CD8-positive, alpha-beta memory T cell (primary cell): ENCODE measurements at regions not wholly inside any gene's neighbourhood (a gene's known extent, or its start where the extent isn't known, plus 50 kb on each side); places are given as distances from the start of the nearest gene placed in this dataset.

Experiments
- CTCF ChIA-PET: fragments of 350-600 bp; sonication (Branson Sonifier 250); formaldehyde crosslinking; loops from one replicate; lab custom pipeline; 2021; ENCODE audit warnings: antibody characterized with exemption; lab: Charles Lee
- POLR2A ChIA-PET: fragments of 350-600 bp; sonication (Branson Sonifier 250); formaldehyde crosslinking; loops from one replicate; lab custom pipeline; 2021; ENCODE audit warnings: antibody characterized with exemption; lab: Charles Lee
- DNase-seq, 5 donors: peaks; one replicate each; pipeline versions ENCODE4 v3.0.0 to v3.0.0-alpha.2; 2020 to 2022; ENCODE audit warnings: mixed read lengths in 1 of 5
- H3K27ac ChIP-seq: one replicate; pipeline ENCODE4 v1.7.0; 2013; ENCODE audit warnings: low read depth, mild to moderate bottlenecking, low read length, moderate library complexity
- H3K27me3 ChIP-seq: 2 replicates; pipeline ENCODE4 v1.7.0; 2013; ENCODE audit warnings: low read length, mild to moderate bottlenecking; ENCODE audit not compliant: insufficient read depth, poor library complexity, severe bottlenecking
- H3K36me3 ChIP-seq: 2 replicates; pipeline ENCODE4 v1.7.0; 2013; ENCODE audit warnings: mild to moderate bottlenecking, low read length, moderate library complexity; ENCODE audit not compliant: insufficient read depth
- H3K4me1 ChIP-seq: 2 replicates; pipeline ENCODE4 v1.7.0; 2013; ENCODE audit warnings: mild to moderate bottlenecking, low read length, moderate library complexity; ENCODE audit not compliant: insufficient read depth
- H3K4me3 ChIP-seq: 2 replicates; pipeline ENCODE4 v1.7.0; 2013; ENCODE audit warnings: mild to moderate bottlenecking, low read length
- H3K9me3 ChIP-seq: 2 replicates; pipeline ENCODE4 v1.7.0; 2013; ENCODE audit warnings: mild to moderate bottlenecking, low read length
- H3K27ac Mint-ChIP-seq, 8 donors: one replicate each; pipeline ENCODE4 v1.8.0; 2020 to 2021; ENCODE audit warnings: mixed read lengths in 8 of 8, mild to moderate bottlenecking in 6 of 8, inconsistent platforms in 3 of 8, moderate library complexity in 3 of 8
- H3K27me3 Mint-ChIP-seq, 2 donors: one replicate each; pipeline ENCODE4 v1.8.0; 2020 to 2021; ENCODE audit warnings: mixed read lengths in 2 of 2, mild to moderate bottlenecking in 1 of 2, moderate library complexity in 1 of 2
- H3K36me3 Mint-ChIP-seq, 3 donors: one replicate each; pipeline ENCODE4 v1.8.0; 2020 to 2021; ENCODE audit warnings: mixed read lengths in 3 of 3, inconsistent platforms in 1 of 3, mild to moderate bottlenecking in 1 of 3
- H3K4me1 Mint-ChIP-seq, 3 donors: one replicate each; pipeline ENCODE4 v1.8.0; 2020 to 2021; ENCODE audit warnings: mixed read lengths in 3 of 3, inconsistent platforms in 1 of 3, mild to moderate bottlenecking in 1 of 3
- H3K4me3 Mint-ChIP-seq, 7 donors: one replicate each; pipeline ENCODE4 v1.8.0; 2020 to 2021; ENCODE audit warnings: mixed read lengths in 7 of 7, mild to moderate bottlenecking in 6 of 7, moderate library complexity in 4 of 7, inconsistent platforms in 2 of 7
- H3K9me3 Mint-ChIP-seq, 5 donors: one replicate each; pipeline ENCODE4 v1.8.0; 2020 to 2022; ENCODE audit warnings: mixed read lengths in 5 of 5, mild to moderate bottlenecking in 3 of 5, moderate library complexity in 2 of 5, inconsistent platforms in 1 of 5

DNA sequence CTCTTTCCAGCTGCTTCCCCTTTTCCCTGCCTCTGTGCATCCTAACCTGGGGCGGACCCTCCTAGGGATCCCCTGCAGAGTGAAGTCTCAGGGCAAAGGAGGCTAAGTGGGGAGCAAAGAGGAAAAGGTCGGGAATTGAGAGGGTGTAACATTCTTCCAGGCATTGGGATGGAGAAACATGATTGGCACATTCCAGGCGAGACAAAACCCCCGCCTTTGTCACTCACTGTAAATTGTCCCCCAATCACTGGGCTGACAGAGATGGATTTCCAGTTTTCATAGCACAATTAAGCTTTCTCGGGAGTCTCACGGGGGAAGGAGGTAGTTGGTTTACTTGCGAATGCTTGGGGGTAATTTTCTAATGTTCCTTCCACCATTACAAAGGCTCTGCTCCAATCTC lies 74.9 kb downstream of the MIAT start:
- Mint-ChIP-seq H3K9me3 (peaks cover 0 to 2% (median 0%) of the 10 kb centered on the region in 5 donors), H3K4me3 (no peak overlapping the region), H3K27me3 (peaks cover 0 to 1% of the 10 kb centered on the region in 2 donors), H3K27ac (no peak overlapping the region), H3K4me1 (peaks cover 5 to 9% (median 6%) of the 10 kb centered on the region in 3 donors), H3K36me3 (peaks cover 5 to 75% (median 32%) of the 10 kb centered on the region in 3 donors)
- H3K4me3 ChIP-seq: no peak overlapping the region
- ChIA-PET CTCF (no interaction called here), POLR2A (no interaction called here)
- H3K9me3 ChIP-seq: no peaks in the 10 kb centered on the region
- no peaks in the 10 kb centered on the region for H3K4me1 ChIP-seq
- no peaks in the 10 kb centered on the region for H3K27me3 ChIP-seq
- no peak overlapping the region for H3K27ac ChIP-seq
- H3K36me3 ChIP-seq: peaks cover 17% of the 10 kb centered on the region
- no peak for DNase-seq

DNA sequence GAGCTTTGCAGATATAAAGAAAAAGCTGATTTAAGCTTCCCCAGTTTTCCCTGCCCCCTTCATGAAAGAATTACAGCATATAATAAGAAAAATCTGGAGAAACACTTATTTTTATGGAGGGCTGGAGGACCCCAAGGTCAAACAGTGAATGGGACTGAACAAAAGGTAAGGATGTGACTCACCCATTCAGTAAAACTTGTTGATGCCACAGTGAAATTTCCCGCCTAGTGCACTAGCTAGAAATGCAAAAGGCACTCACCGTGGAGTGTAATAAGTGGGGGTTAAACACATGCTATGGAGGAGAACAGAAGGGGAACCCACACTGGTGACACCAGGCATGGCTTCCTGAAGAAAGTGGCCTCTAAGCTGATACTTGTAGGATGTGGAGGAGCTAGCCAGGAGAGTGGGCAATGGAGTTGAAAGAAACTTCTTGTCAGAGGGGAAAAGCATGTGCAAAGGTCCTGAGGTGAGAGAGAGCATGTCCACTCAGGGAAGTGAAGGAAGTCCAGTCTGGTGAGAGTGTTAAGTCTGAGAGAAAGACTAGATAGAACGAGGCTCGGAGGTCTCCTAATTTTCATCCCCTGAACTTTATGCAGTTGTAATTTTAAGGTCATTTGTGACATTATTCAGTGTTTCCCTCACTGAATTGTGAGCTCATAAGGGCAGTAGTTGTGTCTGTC lies 77.1 kb downstream of the MIAT start:
- Histone ChIP-seq H3K27ac (no peak overlapping the region), H3K4me1 (no peaks in the 10 kb centered on the region), H3K36me3 (peaks cover 19% of the 10 kb centered on the region), H3K27me3 (no peaks in the 10 kb centered on the region), H3K9me3 (no peaks in the 10 kb centered on the region), H3K4me3 (no peak overlapping the region)
- Mint-ChIP-seq H3K4me1 (peaks cover 5 to 9% (median 6%) of the 10 kb centered on the region in 3 donors), H3K27ac (no peak overlapping the region), H3K36me3 (peaks cover 0 to 75% (median 23%) of the 10 kb centered on the region in 3 donors), H3K9me3 (peaks cover 0 to 2% (median 0%) of the 10 kb centered on the region in 5 donors), H3K4me3 (no peak overlapping the region), H3K27me3 (peaks cover 0 to 1% of the 10 kb centered on the region in 2 donors)
- CTCF ChIA-PET: no interaction called here
- POLR2A ChIA-PET: no interaction called here
- no peak for DNase-seq

DNA sequence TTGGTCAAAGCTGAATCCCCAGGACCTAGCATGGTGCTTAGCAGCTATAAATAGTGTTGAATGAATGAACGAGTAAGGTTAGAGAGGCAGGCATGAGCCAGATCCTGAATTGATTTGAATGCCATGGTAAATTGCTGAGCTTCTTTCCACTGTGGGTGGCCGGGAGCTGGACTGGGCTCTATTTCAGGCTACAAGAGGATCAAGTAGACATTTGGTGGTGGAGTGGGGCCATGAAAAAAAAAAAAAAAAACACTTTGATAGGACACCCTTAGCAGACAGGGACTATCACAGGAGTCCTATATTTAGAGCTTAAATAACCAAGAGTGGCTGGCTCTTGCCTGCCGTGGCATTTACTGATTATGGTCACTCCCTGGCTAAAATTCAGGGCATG lies 77.6 kb downstream of the MIAT start:
- Mint-ChIP-seq H3K4me3 (no peak overlapping the region), H3K4me1 (peaks cover 5 to 9% (median 6%) of the 10 kb centered on the region in 3 donors), H3K27ac (peak overlapping the region in 1 of 8 donors; percentile 61), H3K9me3 (peaks cover 0 to 2% (median 0%) of the 10 kb centered on the region in 5 donors), H3K36me3 (peaks cover 0 to 72% (median 21%) of the 10 kb centered on the region in 3 donors), H3K27me3 (peaks cover 0 to 1% of the 10 kb centered on the region in 2 donors)
- Histone ChIP-seq H3K27ac (no peak overlapping the region), H3K4me3 (no peak overlapping the region), H3K27me3 (no peaks in the 10 kb centered on the region), H3K4me1 (no peaks in the 10 kb centered on the region), H3K36me3 (peaks cover 15% of the 10 kb centered on the region), H3K9me3 (no peaks in the 10 kb centered on the region)
- POLR2A ChIA-PET: no interaction called here
- CTCF ChIA-PET: interaction anchor here (0.7 kb wide), 1 partner anchor 25 kb away, joined by 3 read pairs; no protein-coding TSS in a partner anchor
- no peak for DNase-seq

DNA sequence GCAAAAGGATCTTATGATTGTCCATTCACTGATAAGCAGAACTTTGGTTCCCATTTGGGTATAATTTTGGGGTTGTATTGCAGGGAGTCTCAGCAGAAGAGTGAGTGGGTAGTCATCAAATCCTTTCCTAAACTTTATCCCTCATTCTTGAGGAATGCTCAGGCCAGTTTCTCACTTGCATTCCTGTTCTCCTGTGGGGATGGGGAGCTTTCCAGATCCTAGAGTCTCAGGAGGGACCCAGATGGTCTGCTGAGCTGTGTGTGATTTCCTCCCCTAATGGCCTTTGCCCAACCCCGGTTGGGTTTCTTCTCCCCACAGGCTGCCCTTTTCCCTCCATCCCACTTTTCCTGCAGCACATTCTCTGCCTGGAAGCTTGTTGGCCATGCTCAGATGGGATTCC lies 79.9 kb downstream of the MIAT start:
- Histone ChIP-seq H3K4me3 (no peak overlapping the region), H3K4me1 (no peaks in the 10 kb centered on the region), H3K27me3 (no peaks in the 10 kb centered on the region), H3K36me3 (peaks cover 7% of the 10 kb centered on the region), H3K9me3 (no peaks in the 10 kb centered on the region), H3K27ac (no peak overlapping the region)
- H3K4me1 Mint-ChIP-seq: peaks cover 4 to 5% (median 4%) of the 10 kb centered on the region in 3 donors
- H3K27ac Mint-ChIP-seq: peak overlapping the region in 2 of 8 donors; percentile 40 to 84
- no peak overlapping the region for H3K4me3 Mint-ChIP-seq
- H3K27me3 Mint-ChIP-seq: peaks cover 0 to 1% of the 10 kb centered on the region in 2 donors
- peaks cover 0 to 73% (median 18%) of the 10 kb centered on the region in 3 donors for H3K36me3 Mint-ChIP-seq
- no peak for DNase-seq
- POLR2A ChIA-PET: no interaction called here
- H3K9me3 Mint-ChIP-seq: peaks cover 0 to 2% (median 0%) of the 10 kb centered on the region in 5 donors
- CTCF ChIA-PET: no interaction called here

DNA sequence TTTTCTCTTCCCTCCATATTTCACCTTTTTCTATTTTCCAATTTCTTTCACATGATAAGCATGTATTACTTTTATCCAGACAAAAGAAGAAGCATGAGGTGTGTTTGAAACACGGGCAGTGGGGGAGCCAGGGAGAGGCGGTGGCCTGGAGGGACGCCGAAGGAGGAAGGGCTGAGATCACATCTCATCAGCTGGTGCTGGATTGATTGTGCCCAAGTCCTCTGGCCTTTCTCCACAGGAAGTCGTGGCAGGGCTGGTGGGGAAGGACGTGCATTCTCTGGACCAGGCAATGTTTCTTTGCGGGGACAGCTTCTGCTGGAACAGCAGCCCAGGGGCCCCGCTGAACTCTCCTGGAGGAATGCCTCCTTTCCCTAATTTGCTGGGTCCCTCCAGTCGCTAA lies 82.9 kb downstream of the MIAT start:
- Mint-ChIP-seq H3K4me3 (no peak overlapping the region), H3K4me1 (peaks cover 4 to 7% (median 5%) of the 10 kb centered on the region in 3 donors), H3K36me3 (peaks cover 0 to 60% (median 11%) of the 10 kb centered on the region in 3 donors), H3K27me3 (no peaks in the 10 kb centered on the region), H3K27ac (no peak overlapping the region), H3K9me3 (no peaks in the 10 kb centered on the region)
- H3K9me3 ChIP-seq: no peaks in the 10 kb centered on the region
- H3K4me1 ChIP-seq: no peaks in the 10 kb centered on the region
- DNase-seq: no peak
- no peak overlapping the region for H3K4me3 ChIP-seq
- peaks cover 7% of the 10 kb centered on the region for H3K36me3 ChIP-seq
- ChIA-PET CTCF (no interaction called here), POLR2A (no interaction called here)
- H3K27ac ChIP-seq: no peak overlapping the region
- no peaks in the 10 kb centered on the region for H3K27me3 ChIP-seq

DNA sequence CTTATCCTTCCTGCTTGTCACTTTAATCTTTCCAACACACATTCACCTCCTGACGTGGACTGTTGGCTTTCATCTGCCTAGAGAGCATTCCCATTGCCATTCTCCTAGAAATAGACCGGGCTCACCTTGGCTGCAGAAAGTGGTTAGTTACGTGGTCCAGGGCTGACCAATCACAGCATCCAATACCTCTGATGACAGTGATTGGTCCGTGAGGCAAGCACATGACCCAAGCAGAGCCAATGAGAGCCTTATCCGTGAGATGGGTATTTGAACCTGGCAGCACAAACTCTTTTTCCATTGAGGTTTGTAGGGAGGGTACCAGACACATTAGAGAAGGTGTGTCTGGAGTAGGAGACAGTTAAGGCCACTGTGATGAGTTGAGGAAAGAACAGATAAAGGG lies 85.8 kb downstream of the MIAT start:
- Mint-ChIP-seq H3K4me1 (peaks cover 0 to 10% (median 2%) of the 10 kb centered on the region in 3 donors), H3K36me3 (peaks cover 0 to 51% (median 20%) of the 10 kb centered on the region in 3 donors), H3K4me3 (no peak overlapping the region), H3K27ac (no peak overlapping the region), H3K27me3 (no peaks in the 10 kb centered on the region), H3K9me3 (no peaks in the 10 kb centered on the region)
- DNase-seq: no peak
- Histone ChIP-seq H3K36me3 (no peaks in the 10 kb centered on the region), H3K4me1 (no peaks in the 10 kb centered on the region), H3K27ac (no peak overlapping the region), H3K4me3 (no peak overlapping the region), H3K9me3 (no peaks in the 10 kb centered on the region), H3K27me3 (no peaks in the 10 kb centered on the region)
- ChIA-PET POLR2A (no interaction called here), CTCF (no interaction called here)

DNA sequence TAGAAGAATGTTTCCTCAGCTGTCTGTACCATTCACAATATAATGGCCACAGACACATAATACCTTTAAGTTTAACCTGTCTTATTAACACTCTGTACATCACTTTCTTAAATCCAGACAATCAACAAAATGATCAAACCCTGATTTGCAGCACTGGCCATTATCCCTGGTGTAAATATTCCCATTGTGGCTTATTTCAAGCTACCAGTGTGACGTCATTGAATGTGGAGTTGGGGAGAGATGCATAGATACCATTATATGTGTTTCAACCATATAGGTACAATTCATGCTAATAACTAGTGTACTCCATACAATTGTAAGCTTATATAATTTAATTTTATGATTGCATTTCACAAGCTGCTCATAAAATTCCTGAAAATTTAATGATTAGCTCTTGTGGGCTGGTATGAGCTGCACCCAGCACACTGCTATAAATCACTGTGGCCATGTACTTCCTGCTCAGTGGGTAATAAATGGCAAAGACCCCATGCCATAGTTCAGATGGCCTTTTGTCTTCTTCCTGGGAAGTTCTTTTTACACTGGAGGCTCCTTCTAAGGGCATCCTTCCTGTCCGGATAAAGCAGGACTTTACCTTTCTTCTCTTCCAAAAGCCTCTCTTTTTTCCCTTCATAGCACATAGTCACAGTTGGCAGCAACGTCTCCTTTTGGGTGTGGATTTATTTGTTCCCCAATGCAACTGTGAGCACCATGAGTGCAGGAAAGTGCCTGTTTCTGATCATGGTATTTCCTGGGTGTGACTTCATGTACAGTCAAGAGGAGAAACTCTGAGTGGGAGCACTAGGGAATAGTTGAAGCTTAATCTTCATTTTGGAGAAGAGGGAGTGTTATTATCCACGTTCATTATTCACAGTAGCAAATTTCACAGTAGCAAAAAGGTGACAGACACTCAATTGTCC lies 87.8 kb downstream of the MIAT start:
- Histone ChIP-seq H3K4me3 (no peak overlapping the region), H3K36me3 (no peaks in the 10 kb centered on the region), H3K27ac (no peak overlapping the region), H3K9me3 (no peaks in the 10 kb centered on the region), H3K27me3 (no peaks in the 10 kb centered on the region), H3K4me1 (no peaks in the 10 kb centered on the region)
- Mint-ChIP-seq H3K9me3 (no peaks in the 10 kb centered on the region), H3K36me3 (peaks cover 0 to 44% (median 20%) of the 10 kb centered on the region in 3 donors), H3K4me1 (peaks cover 0 to 14% (median 2%) of the 10 kb centered on the region in 3 donors), H3K27me3 (no peaks in the 10 kb centered on the region), H3K4me3 (no peak overlapping the region), H3K27ac (no peak overlapping the region)
- POLR2A ChIA-PET: no interaction called here
- CTCF ChIA-PET: interaction anchor here (1.0 to 1.2 kb wide), 3 partner anchors 11 to 125 kb away, joined by 3 read pairs; no protein-coding TSS in a partner anchor
- DNase-seq: no peak

DNA sequence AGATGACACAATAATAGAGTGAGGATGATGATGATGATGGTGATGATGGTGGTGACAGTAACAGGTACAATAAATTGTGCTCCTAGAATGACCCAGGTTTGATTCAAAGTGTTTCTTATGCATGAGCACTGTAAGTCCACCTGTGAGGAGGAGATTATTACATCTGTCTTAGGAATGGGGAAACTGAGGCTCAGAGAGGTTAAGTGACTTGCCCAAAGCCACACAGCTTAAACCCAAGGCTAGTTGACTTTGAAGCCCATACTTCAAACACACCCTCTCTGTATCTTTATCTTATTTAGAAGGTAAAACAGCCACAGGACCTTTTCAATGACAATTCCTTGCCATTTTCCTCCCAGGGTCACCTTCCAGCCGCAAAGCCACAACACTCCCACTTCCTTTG lies 88.9 kb downstream of the MIAT start:
- Histone ChIP-seq H3K27ac (no peak overlapping the region), H3K27me3 (no peaks in the 10 kb centered on the region), H3K4me1 (no peaks in the 10 kb centered on the region), H3K4me3 (no peak overlapping the region), H3K9me3 (no peaks in the 10 kb centered on the region), H3K36me3 (no peaks in the 10 kb centered on the region)
- Mint-ChIP-seq H3K4me1 (peaks cover 3 to 21% (median 7%) of the 10 kb centered on the region in 3 donors), H3K9me3 (no peaks in the 10 kb centered on the region), H3K36me3 (peaks cover 8 to 43% (median 19%) of the 10 kb centered on the region in 3 donors), H3K27me3 (no peaks in the 10 kb centered on the region), H3K27ac (peak overlapping the region in 1 of 8 donors; percentile 44), H3K4me3 (no peak overlapping the region)
- no peak for DNase-seq
- POLR2A ChIA-PET: no interaction called here
- CTCF ChIA-PET: no interaction called here
